Keratinocyte (primary cell): ENCODE measurements at regions not wholly inside any gene's neighbourhood (a gene's known extent, or its start where the extent isn't known, plus 50 kb on each side); places are given as distances from the start of the nearest gene placed in this dataset.

Experiments used
- DNase-seq: peaks from one replicate; pipeline ENCODE4 v3.0.0-alpha.2; 2011; ENCODE audit warnings: low read depth, missing footprints, low spot score
- FAIRE-seq: peaks from 2 replicates; lab custom pipeline; 2011; peaks lifted over from hg19 to GRCh38; lab: Jason Lieb, UNC
- H2AFZ ChIP-seq: 2 replicates; pipeline ENCODE4 v1.6.0; 2012; ENCODE audit warnings: low read length, control low read depth, inconsistent platforms; ENCODE audit not compliant: control insufficient read depth
- H3K27ac ChIP-seq: 2 replicates; pipeline ENCODE4 v1.5.1; 2011; ENCODE audit warnings: low read length; ENCODE audit not compliant: control insufficient read depth, insufficient read depth
- H3K27me3 ChIP-seq: 3 replicates; pipeline ENCODE4 v1.6.0; 2011; ENCODE audit warnings: low read length; ENCODE audit not compliant: control insufficient read depth, insufficient read depth; ENCODE audit errors: extremely low read depth
- H3K36me3 ChIP-seq, 2 experiments: 2 replicates in 1 of 2; 3 replicates in 1 of 2; pipeline ENCODE4 v1.5.1; 2011; ENCODE audit warnings: low read length in 2 of 2, mild to moderate bottlenecking in 1 of 2; ENCODE audit not compliant: control insufficient read depth in 2 of 2, insufficient read depth in 2 of 2; ENCODE audit errors: extremely low read depth in 1 of 2
- H3K4me1 ChIP-seq: 3 replicates; pipeline ENCODE4 v1.5.1; 2011; ENCODE audit warnings: low read length; ENCODE audit not compliant: control insufficient read depth, insufficient read depth; ENCODE audit errors: extremely low read depth
- H3K4me2 ChIP-seq: 3 replicates; pipeline ENCODE4 v1.6.0; 2011; ENCODE audit warnings: low read depth, low read length; ENCODE audit not compliant: control insufficient read depth, insufficient read depth; ENCODE audit errors: extremely low read depth
- H3K4me3 ChIP-seq, 3 experiments: fragments of 200-600 bp in 1 of 3; sonication (generic) in 1 of 3; 2 replicates in 2 of 3; 3 replicates in 1 of 3; pipeline ENCODE4 v1.5.1; 2011 to 2016; ENCODE audit warnings: low read length in 3 of 3, mild to moderate bottlenecking in 3 of 3, control low read depth in 2 of 3, inconsistent platforms in 1 of 3, low read depth in 1 of 3, mixed read lengths in 1 of 3, mixed run types in 1 of 3, moderate library complexity in 1 of 3; ENCODE audit not compliant: control insufficient read depth in 2 of 3, insufficient read depth in 2 of 3; ENCODE audit errors: extremely low read depth in 1 of 3
- H3K79me2 ChIP-seq: 2 replicates; pipeline ENCODE4 v1.6.0; 2012; ENCODE audit warnings: low read length; ENCODE audit not compliant: control insufficient read depth, insufficient read depth
- H3K9ac ChIP-seq: 3 replicates; pipeline ENCODE4 v1.6.0; 2011; ENCODE audit warnings: low read length; ENCODE audit not compliant: control insufficient read depth, insufficient read depth; ENCODE audit errors: extremely low read depth
- H3K9me1 ChIP-seq: 3 replicates; pipeline ENCODE4 v1.6.0; 2011; ENCODE audit warnings: low read length; ENCODE audit not compliant: control insufficient read depth, insufficient read depth; ENCODE audit errors: extremely low read depth
- H3K9me3 ChIP-seq: 2 replicates; pipeline ENCODE4 v1.5.1; 2012; ENCODE audit warnings: low read depth, low read length; ENCODE audit not compliant: control insufficient read depth
- H4K20me1 ChIP-seq: 3 replicates; pipeline ENCODE4 v1.6.0; 2011; ENCODE audit warnings: low read length; ENCODE audit not compliant: control insufficient read depth, insufficient read depth; ENCODE audit errors: extremely low read depth
- EZH2 ChIP-seq: IDR thresholded peaks from one replicate; pipeline ENCODE4 v1.6.1; 2012; ENCODE audit warnings: inconsistent platforms, mild to moderate bottlenecking, low read length, moderate library complexity
- dilution Hi-C: fragments of 300-500 bp; cut with MboI; formaldehyde crosslinking; loops from one replicate; pipeline ENCODE4 v1.7.0; 2020; ENCODE audit warnings: low sequenced_read_pairs; ENCODE audit not compliant: extremely low pct_ligation_motif_present
- TF ChIP-seq, protein P1 (sequence below), 3 experiments: IDR thresholded peaks in 1 of 3; conservative IDR thresholded peaks in 1 of 3; optimal IDR thresholded peaks in 1 of 3; 2 replicates in 2 of 3; 3 replicates in 1 of 3; pipeline versions ENCODE3 to v1.5.1; 2011; ENCODE audit warnings: low read length in 3 of 3, mild to moderate bottlenecking in 3 of 3, moderate library complexity in 2 of 3, control low read depth in 1 of 3, inconsistent platforms in 1 of 3; ENCODE audit not compliant: insufficient read depth in 2 of 3; ENCODE audit errors: extremely low read depth in 1 of 3

DNA sequence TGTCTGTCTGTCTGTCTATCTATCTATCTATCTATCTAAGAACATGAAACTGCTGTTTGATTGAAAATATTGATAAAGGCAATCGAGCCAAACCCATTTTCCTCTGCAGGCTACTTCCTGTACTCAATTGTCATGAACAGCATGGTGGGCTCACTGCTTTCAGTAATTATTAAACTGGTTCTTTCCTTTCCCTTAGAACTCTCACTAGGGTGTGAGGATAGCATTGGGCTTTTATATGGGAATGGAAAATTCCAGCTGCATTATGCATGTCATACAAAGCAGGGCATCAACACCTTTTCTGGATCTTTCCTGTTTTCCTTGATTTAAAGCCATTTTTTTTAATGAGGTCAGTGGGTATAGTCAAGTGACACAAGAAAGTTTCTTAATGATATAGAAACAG lies 161.0 kb upstream of the SYNCRIP start:
- dilution Hi-C loops = no loop called here
- Histone ChIP-seq H3K4me2 (no peak overlapping the region), H2AFZ (no peak overlapping the region), H3K36me3 (no peaks in the 10 kb centered on the region), H3K27ac (no peak overlapping the region), H4K20me1 (no peaks in the 10 kb centered on the region), H3K9ac (no peak overlapping the region), H3K4me3 (no peak overlapping the region), H3K4me1 (no peaks in the 10 kb centered on the region), H3K27me3 (no peaks in the 10 kb centered on the region), H3K9me3 (no peaks in the 10 kb centered on the region), H3K9me1 (no peaks in the 10 kb centered on the region), H3K79me2 (no peaks in the 10 kb centered on the region)
- DNase-seq (no peak), FAIRE-seq (no peak)
- TF ChIP-seq, protein P1, sequence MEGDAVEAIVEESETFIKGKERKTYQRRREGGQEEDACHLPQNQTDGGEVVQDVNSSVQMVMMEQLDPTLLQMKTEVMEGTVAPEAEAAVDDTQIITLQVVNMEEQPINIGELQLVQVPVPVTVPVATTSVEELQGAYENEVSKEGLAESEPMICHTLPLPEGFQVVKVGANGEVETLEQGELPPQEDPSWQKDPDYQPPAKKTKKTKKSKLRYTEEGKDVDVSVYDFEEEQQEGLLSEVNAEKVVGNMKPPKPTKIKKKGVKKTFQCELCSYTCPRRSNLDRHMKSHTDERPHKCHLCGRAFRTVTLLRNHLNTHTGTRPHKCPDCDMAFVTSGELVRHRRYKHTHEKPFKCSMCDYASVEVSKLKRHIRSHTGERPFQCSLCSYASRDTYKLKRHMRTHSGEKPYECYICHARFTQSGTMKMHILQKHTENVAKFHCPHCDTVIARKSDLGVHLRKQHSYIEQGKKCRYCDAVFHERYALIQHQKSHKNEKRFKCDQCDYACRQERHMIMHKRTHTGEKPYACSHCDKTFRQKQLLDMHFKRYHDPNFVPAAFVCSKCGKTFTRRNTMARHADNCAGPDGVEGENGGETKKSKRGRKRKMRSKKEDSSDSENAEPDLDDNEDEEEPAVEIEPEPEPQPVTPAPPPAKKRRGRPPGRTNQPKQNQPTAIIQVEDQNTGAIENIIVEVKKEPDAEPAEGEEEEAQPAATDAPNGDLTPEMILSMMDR (optimal IDR thresholded peaks at IDR 0.05 in 1 of 3, IDR thresholded peaks at IDR 0.05 in 1 of 3, conservative IDR thresholded peaks at IDR 0.05 in 1 of 3; ENCODE audit: extremely low read depth in 1 of 3, insufficient read depth in 2 of 3, low read length in 3 of 3) = no peak
- TF ChIP-seq EZH2 = no peak

DNA sequence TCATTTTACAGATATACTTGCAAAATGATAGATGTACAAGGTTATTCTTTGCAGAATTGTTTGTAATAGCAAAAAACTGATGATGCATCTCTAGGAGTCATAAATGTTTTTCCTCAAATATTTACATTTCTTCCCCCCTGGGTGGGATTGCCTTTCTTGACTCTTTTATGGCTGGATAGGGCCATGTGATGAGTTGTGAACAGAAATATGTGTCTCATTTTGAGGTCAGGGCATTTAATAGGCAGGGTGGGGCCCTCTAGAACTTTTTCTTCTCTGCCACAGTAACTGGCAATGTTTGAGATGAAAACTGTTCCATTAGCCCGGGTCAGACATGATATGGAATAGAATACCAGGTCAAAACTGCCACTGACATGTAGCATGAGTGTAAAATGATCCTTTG lies 159.5 kb upstream of the SYNCRIP start:
- no peak for DNase-seq
- Histone ChIP-seq H3K9ac (no peak overlapping the region), H3K9me1 (no peaks in the 10 kb centered on the region), H3K4me1 (no peaks in the 10 kb centered on the region), H2AFZ (no peak overlapping the region), H3K9me3 (no peaks in the 10 kb centered on the region), H3K79me2 (no peaks in the 10 kb centered on the region), H4K20me1 (no peaks in the 10 kb centered on the region), H3K27me3 (no peaks in the 10 kb centered on the region), H3K4me3 (no peak overlapping the region), H3K36me3 (no peaks in the 10 kb centered on the region), H3K4me2 (no peak overlapping the region), H3K27ac (no peak overlapping the region)
- no peak for TF ChIP-seq EZH2
- TF ChIP-seq, protein P1 (optimal IDR thresholded peaks at IDR 0.05 in 1 of 3, IDR thresholded peaks at IDR 0.05 in 1 of 3, conservative IDR thresholded peaks at IDR 0.05 in 1 of 3; ENCODE audit: extremely low read depth in 1 of 3, insufficient read depth in 2 of 3, low read length in 3 of 3) = no peak
- no peak for FAIRE-seq
- dilution Hi-C loops = no loop called here
